Osteocyte (in vitro differentiated cells): ENCODE measurements at regions not wholly inside any gene's neighbourhood (a gene's known extent, or its start where the extent isn't known, plus 50 kb on each side); places are given as distances from the start of the nearest gene placed in this dataset.

Experiments
- DNase-seq: peaks from one replicate; pipeline ENCODE4 v3.0.0; 2021; ENCODE audit warnings: mixed read lengths; ENCODE audit not compliant: unreplicated experiment; ENCODE audit errors: extremely low spot score
- H3K27ac Mint-ChIP-seq: one replicate; pipeline ENCODE4 v1.8.0; 2021; ENCODE audit warnings: mild to moderate bottlenecking, mixed read lengths; ENCODE audit not compliant: unreplicated experiment
- H3K27me3 Mint-ChIP-seq: one replicate; pipeline ENCODE4 v1.8.0; 2021; ENCODE audit warnings: mixed read lengths; ENCODE audit not compliant: unreplicated experiment
- H3K36me3 Mint-ChIP-seq: one replicate; pipeline ENCODE4 v1.8.0; 2021; ENCODE audit warnings: mixed read lengths; ENCODE audit not compliant: unreplicated experiment
- H3K4me1 Mint-ChIP-seq: one replicate; pipeline ENCODE4 v1.8.0; 2021; ENCODE audit warnings: mixed read lengths; ENCODE audit not compliant: unreplicated experiment
- H3K4me3 Mint-ChIP-seq: one replicate; pipeline ENCODE4 v1.8.0; 2021; ENCODE audit warnings: mild to moderate bottlenecking, moderate library complexity, mixed read lengths; ENCODE audit not compliant: unreplicated experiment
- H3K9me3 Mint-ChIP-seq: one replicate; pipeline ENCODE4 v1.8.0; 2021; ENCODE audit warnings: mixed read lengths; ENCODE audit not compliant: unreplicated experiment
- CTCF ChIP-seq: fragments of 200-600 bp; sonication (generic); IDR thresholded peaks from 2 replicates; pipeline ENCODE4 v1.5.0; 2021; ENCODE audit warnings: antibody characterized with exemption, mild to moderate bottlenecking, moderate library complexity

GRCh38 chr13:75170311-75170710 lies 311.7 kb downstream of the TBC1D4 start:
- no peak for DNase-seq
- Mint-ChIP-seq H3K36me3 (no peaks in the 10 kb centered on the region), H3K9me3 (no peaks in the 10 kb centered on the region), H3K27ac (no peak overlapping the region), H3K4me1 (peaks cover 47% of the 10 kb centered on the region), H3K4me3 (no peak overlapping the region), H3K27me3 (no peaks in the 10 kb centered on the region)
- no peak for TF ChIP-seq CTCF

- H3K9me3 Mint-ChIP-seq, result no peaks in the 10 kb centered on the region
- H3K4me1 Mint-ChIP-seq, result peaks cover 16% of the 10 kb centered on the region
- no peak overlapping the region for H3K27ac Mint-ChIP-seq
- DNase-seq, result no peak
- H3K4me3 Mint-ChIP-seq, result no peak overlapping the region
- no peak for TF ChIP-seq CTCF
- H3K27me3 Mint-ChIP-seq, result no peaks in the 10 kb centered on the region
- no peaks in the 10 kb centered on the region for H3K36me3 Mint-ChIP-seq
These were observed 316.3 kb downstream of the TBC1D4 start for GRCh38 chr13:75165543-75166230.

- Mint-ChIP-seq H3K4me1 (peaks cover 7% of the 10 kb centered on the region), H3K27me3 (no peaks in the 10 kb centered on the region), H3K9me3 (peaks cover 6% of the 10 kb centered on the region), H3K36me3 (peaks cover under 1% of the 10 kb centered on the region), H3K4me3 (no peak overlapping the region), H3K27ac (no peak overlapping the region)
- no peak for TF ChIP-seq CTCF
- DNase-seq, result no peak
These were observed 320.2 kb downstream of the TBC1D4 start for GRCh38 chr13:75161804-75162203.

GRCh38 chr13:75160984-75161383 lies 321.0 kb downstream of the TBC1D4 start:
- H3K27ac Mint-ChIP-seq, result no peak overlapping the region

GRCh38 chr13:75154331-75154730 lies 327.6 kb downstream of the TBC1D4 start:
- peaks cover 32% of the 10 kb centered on the region for H3K4me1 Mint-ChIP-seq
- H3K9me3 Mint-ChIP-seq, result peaks cover 20% of the 10 kb centered on the region
- H3K27ac Mint-ChIP-seq, result no peak overlapping the region
- no peak overlapping the region for H3K4me3 Mint-ChIP-seq
- DNase-seq, result no peak
- H3K27me3 Mint-ChIP-seq, result no peaks in the 10 kb centered on the region
- peaks cover 5% of the 10 kb centered on the region for H3K36me3 Mint-ChIP-seq
- no peak for TF ChIP-seq CTCF

More at GRCh38 chr13:75160984-75161383, 321.0 kb downstream of the TBC1D4 start:
- no peaks in the 10 kb centered on the region for H3K27me3 Mint-ChIP-seq
- H3K4me3 Mint-ChIP-seq, result no peak overlapping the region
- no peak for DNase-seq
- H3K4me1 Mint-ChIP-seq, result peaks cover 6% of the 10 kb centered on the region
- peaks cover 14% of the 10 kb centered on the region for H3K9me3 Mint-ChIP-seq
- no peak for TF ChIP-seq CTCF
- peaks cover 3% of the 10 kb centered on the region for H3K36me3 Mint-ChIP-seq
